ENCODE measurements at regions not wholly inside any gene's neighbourhood (a gene's known extent, or its start where the extent isn't known, plus 50 kb on each side); places are given as distances from the start of the nearest gene placed in this dataset.

- TF ChIP-seq EZH2 (IDR thresholded peaks at IDR 0.05; ENCODE audit: borderline replicate concordance, insufficient read depth, low read depth, low read length, poor library complexity, severe bottlenecking): no peak
- TF ChIP-seq, protein P1, sequence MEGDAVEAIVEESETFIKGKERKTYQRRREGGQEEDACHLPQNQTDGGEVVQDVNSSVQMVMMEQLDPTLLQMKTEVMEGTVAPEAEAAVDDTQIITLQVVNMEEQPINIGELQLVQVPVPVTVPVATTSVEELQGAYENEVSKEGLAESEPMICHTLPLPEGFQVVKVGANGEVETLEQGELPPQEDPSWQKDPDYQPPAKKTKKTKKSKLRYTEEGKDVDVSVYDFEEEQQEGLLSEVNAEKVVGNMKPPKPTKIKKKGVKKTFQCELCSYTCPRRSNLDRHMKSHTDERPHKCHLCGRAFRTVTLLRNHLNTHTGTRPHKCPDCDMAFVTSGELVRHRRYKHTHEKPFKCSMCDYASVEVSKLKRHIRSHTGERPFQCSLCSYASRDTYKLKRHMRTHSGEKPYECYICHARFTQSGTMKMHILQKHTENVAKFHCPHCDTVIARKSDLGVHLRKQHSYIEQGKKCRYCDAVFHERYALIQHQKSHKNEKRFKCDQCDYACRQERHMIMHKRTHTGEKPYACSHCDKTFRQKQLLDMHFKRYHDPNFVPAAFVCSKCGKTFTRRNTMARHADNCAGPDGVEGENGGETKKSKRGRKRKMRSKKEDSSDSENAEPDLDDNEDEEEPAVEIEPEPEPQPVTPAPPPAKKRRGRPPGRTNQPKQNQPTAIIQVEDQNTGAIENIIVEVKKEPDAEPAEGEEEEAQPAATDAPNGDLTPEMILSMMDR (IDR thresholded peaks at IDR 0.05): no peak
Measured at GRCh38 chr12:22993609-22994315, 368.8 kb downstream of the ETNK1 start.

All from B cell (primary cell).